ENCODE measurements at regions not wholly inside any gene's neighbourhood (a gene's known extent, or its start where the extent isn't known, plus 50 kb on each side); places are given as distances from the start of the nearest gene placed in this dataset.

DNA sequence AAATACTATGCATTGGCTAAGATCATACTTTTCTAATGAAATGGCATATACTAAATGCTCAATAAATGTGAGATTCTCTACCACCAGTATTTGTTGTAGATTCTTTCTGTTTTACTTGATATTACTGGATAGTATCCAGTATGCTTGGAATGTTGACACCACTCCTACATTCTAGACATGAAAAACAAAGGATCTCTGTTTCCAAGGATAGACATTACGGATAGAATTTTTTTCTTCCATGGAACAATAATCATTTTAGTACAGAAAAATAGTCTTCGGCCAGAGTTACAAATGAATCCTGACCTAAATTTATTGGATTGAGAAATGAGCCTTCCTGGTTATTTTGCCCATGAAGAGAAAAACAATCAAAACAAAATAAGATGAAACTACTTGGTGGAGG lies 258.2 kb upstream of the NT5E start:
- dilution Hi-C loops (cut with HindIII; ENCODE audit: low sequenced_read_pairs, unreplicated experiment) (no loop called here), intact Hi-C loops (cut with micrococcal nuclease) (no loop called here), in situ Hi-C loops (cut with MboI; ENCODE audit: low sequenced_read_pairs) (no loop called here)
- H3K27me3 ChIP-seq (ENCODE audit: control insufficient read depth, insufficient read depth, low read length): no peaks in the 10 kb centered on the region
- no peaks in the 10 kb centered on the region for H3K79me1 ChIP-seq (ENCODE audit: low read depth in 1 of 2, low read length in 2 of 2)
- peaks cover 5% of the 10 kb centered on the region; the same call in 1 of the 2 replicates for H3K4me1 ChIP-seq (ENCODE audit: control insufficient read depth, insufficient read depth, low read length)
- no peak overlapping the region for H2AK5ac ChIP-seq (ENCODE audit: low read depth, low read length)
- ChIA-PET CTCF (no interaction called here), POLR2A (ENCODE audit: unreplicated experiment) (no interaction called here)
- no peak overlapping the region for H3K9ac ChIP-seq (ENCODE audit: low read depth, low read length)
- TF ChIP-seq SMC3 (IDR thresholded peaks at IDR 0.05; ENCODE audit: low read depth, low read length): no peak
- no peak for TF ChIP-seq MAZ (IDR thresholded peaks at IDR 0.05; ENCODE audit: borderline replicate concordance, low read depth, low read length)
- TF ChIP-seq POLR2A (IDR thresholded peaks at IDR 0.05; ENCODE audit: low read depth, low read length): no peak
- TF ChIP-seq BHLHE40 (IDR thresholded peaks at IDR 0.05; ENCODE audit: low read depth, low read length): no peak
- TF ChIP-seq ELK1 (IDR thresholded peaks at IDR 0.05; ENCODE audit: borderline replicate concordance, low read depth, low read length): no peak
- no peak for TF ChIP-seq RCOR1 (IDR thresholded peaks at IDR 0.05; ENCODE audit: insufficient replicate concordance, low read length)
- TF ChIP-seq, protein P1, sequence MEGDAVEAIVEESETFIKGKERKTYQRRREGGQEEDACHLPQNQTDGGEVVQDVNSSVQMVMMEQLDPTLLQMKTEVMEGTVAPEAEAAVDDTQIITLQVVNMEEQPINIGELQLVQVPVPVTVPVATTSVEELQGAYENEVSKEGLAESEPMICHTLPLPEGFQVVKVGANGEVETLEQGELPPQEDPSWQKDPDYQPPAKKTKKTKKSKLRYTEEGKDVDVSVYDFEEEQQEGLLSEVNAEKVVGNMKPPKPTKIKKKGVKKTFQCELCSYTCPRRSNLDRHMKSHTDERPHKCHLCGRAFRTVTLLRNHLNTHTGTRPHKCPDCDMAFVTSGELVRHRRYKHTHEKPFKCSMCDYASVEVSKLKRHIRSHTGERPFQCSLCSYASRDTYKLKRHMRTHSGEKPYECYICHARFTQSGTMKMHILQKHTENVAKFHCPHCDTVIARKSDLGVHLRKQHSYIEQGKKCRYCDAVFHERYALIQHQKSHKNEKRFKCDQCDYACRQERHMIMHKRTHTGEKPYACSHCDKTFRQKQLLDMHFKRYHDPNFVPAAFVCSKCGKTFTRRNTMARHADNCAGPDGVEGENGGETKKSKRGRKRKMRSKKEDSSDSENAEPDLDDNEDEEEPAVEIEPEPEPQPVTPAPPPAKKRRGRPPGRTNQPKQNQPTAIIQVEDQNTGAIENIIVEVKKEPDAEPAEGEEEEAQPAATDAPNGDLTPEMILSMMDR (conservative IDR thresholded peaks at IDR 0.05; ENCODE audit: low read depth, low read length): no peak
- TF ChIP-seq RFX5 (IDR thresholded peaks at IDR 0.05; ENCODE audit: low read depth, low read length): no peak
- TF ChIP-seq RAD21 (IDR thresholded peaks at IDR 0.05; ENCODE audit: low read length): no peak
- TF ChIP-seq, protein P2, sequence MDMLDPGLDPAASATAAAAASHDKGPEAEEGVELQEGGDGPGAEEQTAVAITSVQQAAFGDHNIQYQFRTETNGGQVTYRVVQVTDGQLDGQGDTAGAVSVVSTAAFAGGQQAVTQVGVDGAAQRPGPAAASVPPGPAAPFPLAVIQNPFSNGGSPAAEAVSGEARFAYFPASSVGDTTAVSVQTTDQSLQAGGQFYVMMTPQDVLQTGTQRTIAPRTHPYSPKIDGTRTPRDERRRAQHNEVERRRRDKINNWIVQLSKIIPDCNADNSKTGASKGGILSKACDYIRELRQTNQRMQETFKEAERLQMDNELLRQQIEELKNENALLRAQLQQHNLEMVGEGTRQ (IDR thresholded peaks at IDR 0.05; ENCODE audit: low read depth, low read length): no peak
- no peak for TF ChIP-seq CHD1 (IDR thresholded peaks at IDR 0.05; ENCODE audit: low read depth, low read length)
- TF ChIP-seq MXI1 (IDR thresholded peaks at IDR 0.05; ENCODE audit: borderline replicate concordance, low read depth, low read length): no peak
- no peak for TF ChIP-seq MAFK (IDR thresholded peaks at IDR 0.05; ENCODE audit: low read depth, low read length)
- no peak overlapping the region for H2BK120ac ChIP-seq (ENCODE audit: low read depth, low read length)
- no peak overlapping the region for H2AK9ac ChIP-seq (replicated peaks; ENCODE audit: low read depth, low read length, poor library complexity)
- H3K4me2 ChIP-seq (ENCODE audit: low read depth, low read length): no peak overlapping the region
- H4K20me1 ChIP-seq (ENCODE audit: insufficient read depth, low read length): no peaks in the 10 kb centered on the region
- no peaks in the 10 kb centered on the region for H3K36me3 ChIP-seq (ENCODE audit: control insufficient read depth, insufficient read depth, low read length)
- H3K9me1 ChIP-seq (ENCODE audit: insufficient read depth, low read length): no peaks in the 10 kb centered on the region
- no peaks in the 10 kb centered on the region for H3K9me3 ChIP-seq (ENCODE audit: control insufficient read depth, insufficient read depth, low read length)
- H3K4me3 ChIP-seq (ENCODE audit: insufficient read depth, low read depth, low read length): no peak overlapping the region
- no peak overlapping the region for H3K27ac ChIP-seq (ENCODE audit: insufficient read depth, low read length)
- H4K8ac ChIP-seq (ENCODE audit: low read depth in 2 of 2, low read length in 2 of 2): no peak overlapping the region
- no peak overlapping the region for H2BK5ac ChIP-seq (ENCODE audit: low read depth, low read length, poor library complexity, severe bottlenecking)
- no peak overlapping the region for H3K56ac ChIP-seq (ENCODE audit: extremely low read depth, insufficient read depth, low read length)
- H3K4ac ChIP-seq (ENCODE audit: low read depth, low read length): no peak overlapping the region
- ATAC-seq (ENCODE audit: low read depth): peak; percentile 40
- no peak overlapping the region for H3K23ac ChIP-seq (ENCODE audit: low read depth, low read length)
- H2BK15ac ChIP-seq (ENCODE audit: low read depth, low read length): no peak overlapping the region
- no TSS peak for BruUV-seq (replicated peaks)
- H4K91ac ChIP-seq (ENCODE audit: insufficient read depth, low read depth, low read length): no peak overlapping the region
- H3K18ac ChIP-seq (ENCODE audit: low read depth, low read length): no peak overlapping the region
- H2AFZ ChIP-seq (replicated peaks; ENCODE audit: low read length, poor library complexity): no peak overlapping the region
- no peak overlapping the region for H3K14ac ChIP-seq (replicated peaks; ENCODE audit: low read depth, low read length)
- no peak overlapping the region for H4K5ac ChIP-seq (ENCODE audit: low read depth, low read length)
- peak; percentile 28 for DNase-seq
- WGBS, 2 experiments (ENCODE audit: extremely low coverage in 2 of 2, insufficient read length in 1 of 2): no CpG with 5 or more reads among the region's 2 CpGs
- no peak overlapping the region for H2BK20ac ChIP-seq (ENCODE audit: low read depth, low read length)

All from IMR-90 (cell line).